ENCODE measurements at regions not wholly inside any gene's neighbourhood (a gene's known extent, or its start where the extent isn't known, plus 50 kb on each side); places are given as distances from the start of the nearest gene placed in this dataset.

DNA sequence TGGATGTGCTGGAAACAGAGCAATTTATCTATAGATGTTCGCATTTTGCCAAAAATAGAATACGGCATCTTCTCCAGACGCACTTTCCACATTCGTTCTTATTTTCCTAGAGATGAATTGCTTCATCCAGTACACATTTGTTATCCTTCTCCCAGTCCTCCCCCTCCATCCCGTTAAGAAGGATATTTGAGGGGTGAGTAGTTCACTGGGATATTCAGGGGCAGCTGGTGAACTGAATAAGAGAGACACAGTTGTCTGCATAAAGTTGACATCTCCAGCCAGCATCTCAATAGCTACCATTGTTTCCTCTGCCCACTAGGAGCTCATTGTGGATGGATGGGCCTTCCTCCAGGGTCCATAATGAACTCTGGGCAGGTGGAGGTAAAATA lies 456.8 kb upstream of the NRP1 start:
- TF ChIP-seq, protein P1, sequence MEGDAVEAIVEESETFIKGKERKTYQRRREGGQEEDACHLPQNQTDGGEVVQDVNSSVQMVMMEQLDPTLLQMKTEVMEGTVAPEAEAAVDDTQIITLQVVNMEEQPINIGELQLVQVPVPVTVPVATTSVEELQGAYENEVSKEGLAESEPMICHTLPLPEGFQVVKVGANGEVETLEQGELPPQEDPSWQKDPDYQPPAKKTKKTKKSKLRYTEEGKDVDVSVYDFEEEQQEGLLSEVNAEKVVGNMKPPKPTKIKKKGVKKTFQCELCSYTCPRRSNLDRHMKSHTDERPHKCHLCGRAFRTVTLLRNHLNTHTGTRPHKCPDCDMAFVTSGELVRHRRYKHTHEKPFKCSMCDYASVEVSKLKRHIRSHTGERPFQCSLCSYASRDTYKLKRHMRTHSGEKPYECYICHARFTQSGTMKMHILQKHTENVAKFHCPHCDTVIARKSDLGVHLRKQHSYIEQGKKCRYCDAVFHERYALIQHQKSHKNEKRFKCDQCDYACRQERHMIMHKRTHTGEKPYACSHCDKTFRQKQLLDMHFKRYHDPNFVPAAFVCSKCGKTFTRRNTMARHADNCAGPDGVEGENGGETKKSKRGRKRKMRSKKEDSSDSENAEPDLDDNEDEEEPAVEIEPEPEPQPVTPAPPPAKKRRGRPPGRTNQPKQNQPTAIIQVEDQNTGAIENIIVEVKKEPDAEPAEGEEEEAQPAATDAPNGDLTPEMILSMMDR (IDR thresholded peaks at IDR 0.05; ENCODE audit: extremely low read depth, insufficient read depth, missing control alignments): no peak
- in situ Hi-C loops (cut with MboI; ENCODE audit: low pct_unique_long_range_greater_than_20kb, low sequenced_read_pairs, unreplicated experiment): no loop called here
- no peak for DNase-seq (ENCODE audit: low spot score)

DNA sequence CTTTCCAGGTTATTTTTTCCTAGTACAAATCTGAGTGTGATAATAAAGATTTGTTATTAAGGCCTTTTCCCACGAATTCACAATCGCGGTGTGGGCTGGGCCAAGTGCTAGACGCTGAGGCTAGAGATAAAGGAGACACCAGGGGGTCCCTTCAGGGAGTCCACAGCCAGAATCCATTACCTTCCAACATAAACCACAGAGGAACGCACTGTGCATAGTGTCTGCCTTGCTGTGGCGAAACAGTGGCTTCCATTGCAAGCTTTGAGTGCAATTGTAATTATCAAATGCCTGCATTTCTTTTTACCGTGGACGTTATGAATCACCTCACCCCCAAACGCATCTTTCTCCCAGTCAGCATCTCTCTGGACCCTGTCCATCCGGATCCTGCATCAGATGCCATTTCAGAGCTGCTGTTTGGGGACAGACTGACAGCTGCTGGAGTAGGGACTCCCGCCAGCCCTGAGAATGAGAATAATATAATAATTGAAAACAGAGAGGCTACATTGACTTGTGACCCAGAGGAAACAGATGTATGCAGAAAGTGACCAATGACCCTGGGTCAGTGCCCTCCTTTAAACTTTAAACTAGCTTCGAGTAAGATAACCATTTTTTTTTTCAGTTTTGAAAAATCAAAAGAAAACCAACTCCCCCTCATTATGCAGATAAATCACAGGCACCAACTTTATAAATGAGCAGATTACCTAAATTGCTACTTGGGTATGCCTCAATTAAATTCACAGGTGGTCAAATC lies 456.2 kb upstream of the NRP1 start:
- in situ Hi-C loops (cut with MboI; ENCODE audit: low pct_unique_long_range_greater_than_20kb, low sequenced_read_pairs, unreplicated experiment): no loop called here
- TF ChIP-seq, protein P1 (IDR thresholded peaks at IDR 0.05; ENCODE audit: extremely low read depth, insufficient read depth, missing control alignments): no peak
- DNase-seq (ENCODE audit: low spot score): no peak

DNA sequence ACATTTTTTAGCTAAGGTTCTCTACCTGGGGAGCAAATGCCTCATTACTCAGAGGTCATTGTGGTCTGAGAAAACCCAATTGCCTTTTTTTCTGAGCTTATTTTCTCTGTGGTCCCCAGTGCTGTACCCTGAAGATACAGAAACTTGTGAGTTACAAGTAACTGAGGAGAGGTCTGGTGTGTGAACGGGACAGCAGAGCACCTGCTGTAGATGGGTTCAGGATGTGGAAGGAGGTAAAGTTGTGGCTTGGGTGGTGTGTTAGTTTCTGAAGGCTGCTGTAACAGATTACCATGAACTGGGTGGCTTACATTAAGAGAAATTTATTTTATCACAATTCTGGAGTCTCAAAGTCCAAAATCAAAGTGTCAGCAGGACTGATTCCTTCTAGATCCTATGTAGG lies 449.1 kb upstream of the NRP1 start:
- no peak for DNase-seq (ENCODE audit: low spot score)
- TF ChIP-seq, protein P1 (IDR thresholded peaks at IDR 0.05; ENCODE audit: extremely low read depth, insufficient read depth, missing control alignments): no peak
- in situ Hi-C loops (cut with MboI; ENCODE audit: low pct_unique_long_range_greater_than_20kb, low sequenced_read_pairs, unreplicated experiment): no loop called here

DNA sequence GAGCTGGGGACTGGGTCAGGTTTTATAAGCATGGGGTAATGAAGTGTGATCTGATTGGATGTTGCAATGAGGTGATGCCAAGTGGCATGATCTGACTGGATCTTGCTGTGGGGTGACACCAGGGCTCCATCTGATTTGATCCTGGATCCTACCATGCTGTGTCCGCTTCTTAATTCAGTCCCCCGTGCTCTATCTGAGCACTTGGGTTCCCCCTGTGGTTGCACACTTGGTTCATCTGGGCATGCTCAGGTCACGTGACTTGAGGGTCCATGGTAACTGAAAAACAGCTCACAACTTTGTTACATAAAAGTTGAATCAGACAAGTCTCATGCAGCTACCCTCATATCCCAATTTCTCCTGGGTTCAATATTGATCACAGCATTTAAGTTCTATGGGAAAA lies 448.6 kb upstream of the NRP1 start:
- TF ChIP-seq, protein P1 (IDR thresholded peaks at IDR 0.05; ENCODE audit: extremely low read depth, insufficient read depth, missing control alignments): no peak
- in situ Hi-C loops (cut with MboI; ENCODE audit: low pct_unique_long_range_greater_than_20kb, low sequenced_read_pairs, unreplicated experiment): no loop called here
- DNase-seq (ENCODE audit: low spot score): no peak

DNA sequence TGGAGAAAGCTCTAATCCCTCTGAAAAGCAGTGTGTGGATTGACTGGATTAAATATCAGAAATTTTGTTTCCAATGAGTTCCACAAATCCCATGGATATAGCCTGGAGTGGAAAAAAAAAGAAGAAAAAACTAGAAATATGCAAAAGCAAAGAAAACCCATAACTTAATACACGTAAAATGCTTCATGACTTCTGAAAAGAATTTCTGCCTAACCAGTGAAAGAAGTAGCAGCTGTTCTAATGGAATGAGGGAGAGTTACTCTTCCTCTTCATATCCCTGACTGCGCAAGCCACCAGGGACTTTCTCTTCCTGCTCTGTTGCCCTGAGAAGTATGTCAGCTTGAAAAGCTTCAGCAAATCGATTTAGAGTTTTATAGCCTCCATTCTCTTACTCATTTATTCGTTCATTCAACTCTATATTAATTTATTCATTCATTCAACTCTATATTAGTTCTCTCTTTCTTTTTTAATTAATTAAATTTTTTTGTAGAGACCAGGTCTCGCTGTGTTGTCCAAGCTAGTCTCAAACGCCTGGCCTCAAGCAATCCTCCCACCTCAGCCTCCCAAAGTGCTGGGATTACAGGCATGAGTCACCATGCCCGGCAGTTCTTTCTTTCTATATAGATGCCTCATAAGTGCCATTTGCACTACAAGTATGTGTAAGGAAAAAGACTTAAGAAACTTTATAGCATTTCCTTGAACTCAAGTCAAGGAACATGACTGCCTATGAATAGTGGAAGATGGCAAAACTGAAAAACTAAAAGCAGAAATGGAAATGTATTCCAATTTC lies 447.3 kb upstream of the NRP1 start:
- no peak for DNase-seq (ENCODE audit: low spot score)
- TF ChIP-seq, protein P1 (IDR thresholded peaks at IDR 0.05; ENCODE audit: extremely low read depth, insufficient read depth, missing control alignments): no peak
- in situ Hi-C loops (cut with MboI; ENCODE audit: low pct_unique_long_range_greater_than_20kb, low sequenced_read_pairs, unreplicated experiment): no loop called here

DNA sequence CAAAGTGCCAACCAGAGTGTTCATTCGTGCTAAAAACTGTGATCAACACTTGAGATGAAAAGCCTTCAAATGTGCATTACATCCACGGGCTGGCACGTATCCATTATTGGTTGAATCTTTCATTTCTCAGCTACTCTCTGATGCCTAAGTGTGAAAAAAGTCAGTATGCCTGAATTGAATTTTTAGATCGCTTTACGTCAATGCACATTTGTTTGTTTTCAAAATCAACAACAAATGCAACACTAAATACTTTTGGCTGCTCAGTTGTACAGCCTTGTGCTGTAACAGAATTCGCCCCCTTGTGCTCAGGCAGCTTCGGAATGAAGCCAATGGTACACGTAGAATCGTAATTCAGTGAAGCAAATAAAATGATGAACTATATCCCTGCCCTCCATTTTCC lies 446.5 kb upstream of the NRP1 start:
- TF ChIP-seq, protein P1 (IDR thresholded peaks at IDR 0.05; ENCODE audit: extremely low read depth, insufficient read depth, missing control alignments): no peak
- in situ Hi-C loops (cut with MboI; ENCODE audit: low pct_unique_long_range_greater_than_20kb, low sequenced_read_pairs, unreplicated experiment): no loop called here
- no peak for DNase-seq (ENCODE audit: low spot score)
